Common myeloid progenitor, CD34-positive (primary cell): ENCODE measurements at regions not wholly inside any gene's neighbourhood (a gene's known extent, or its start where the extent isn't known, plus 50 kb on each side); places are given as distances from the start of the nearest gene placed in this dataset.

Source experiments
- CTCF ChIA-PET: fragments of 350-600 bp; sonication (Branson Sonifier 250); formaldehyde crosslinking; loops from one replicate; lab custom pipeline; 2021; ENCODE audit warnings: antibody characterized with exemption; lab: Charles Lee
- POLR2A ChIA-PET: fragments of 350-600 bp; sonication (Branson Sonifier 250); formaldehyde crosslinking; loops from one replicate; lab custom pipeline; 2021; ENCODE audit warnings: antibody characterized with exemption; lab: Charles Lee
- DNase-seq, 3 donors: peaks; one replicate each; pipeline versions ENCODE4 v3.0.0 to v3.0.0-alpha.2; 2013
- H3K27ac ChIP-seq, 2 experiments: 1 replicate in 1 of 2; 2 replicates in 1 of 2; pipeline ENCODE4 v1.7.0; 2013; ENCODE audit warnings: inconsistent platforms in 2 of 2, low read length in 2 of 2, mild to moderate bottlenecking in 2 of 2, low read depth in 1 of 2, moderate library complexity in 1 of 2; ENCODE audit not compliant: severe bottlenecking in 2 of 2, insufficient read depth in 1 of 2, poor library complexity in 1 of 2
- H3K27me3 ChIP-seq, 5 experiments: replicated peaks in 2 of 5; 1 replicate in 3 of 5; 2 replicates in 2 of 5; pipeline versions ENCODE4 v1.6.1 to v1.7.0; 2013; ENCODE audit warnings: low read length in 4 of 5, mild to moderate bottlenecking in 2 of 5, moderate library complexity in 2 of 5, inconsistent platforms in 1 of 5; ENCODE audit not compliant: insufficient read depth in 5 of 5, control insufficient read depth in 4 of 5
- H3K36me3 ChIP-seq, 4 experiments: 1 replicate in 2 of 4; 2 replicates in 2 of 4; pipeline versions ENCODE4 v1.6.1 to v1.7.0; 2013; ENCODE audit warnings: low read length in 3 of 4, control low read depth in 1 of 4, mild to moderate bottlenecking in 1 of 4; ENCODE audit not compliant: control insufficient read depth in 4 of 4, insufficient read depth in 4 of 4
- H3K4me1 ChIP-seq, 4 experiments: 1 replicate in 3 of 4; 2 replicates in 1 of 4; pipeline versions ENCODE4 v1.6.1 to v1.7.1; 2013; ENCODE audit warnings: low read length in 3 of 4, mild to moderate bottlenecking in 3 of 4, control low read depth in 1 of 4, inconsistent platforms in 1 of 4, moderate library complexity in 1 of 4; ENCODE audit not compliant: control insufficient read depth in 4 of 4, insufficient read depth in 4 of 4; ENCODE audit errors: control extremely low read depth in 1 of 4
- H3K4me3 ChIP-seq, 7 experiments: 1 replicate in 4 of 7; 2 replicates in 3 of 7; pipeline versions ENCODE4 v1.5.1 to v1.7.0; 2013; ENCODE audit warnings: mild to moderate bottlenecking in 7 of 7, low read length in 6 of 7, moderate library complexity in 6 of 7, inconsistent platforms in 2 of 7, low read depth in 2 of 7, control low read depth in 1 of 7; ENCODE audit not compliant: insufficient read depth in 4 of 7, control insufficient read depth in 1 of 7; ENCODE audit errors: extremely low read depth in 1 of 7
- H3K9me3 ChIP-seq, 5 experiments: 1 replicate in 4 of 5; 2 replicates in 1 of 5; pipeline versions ENCODE4 v1.6.1 to v1.7.1; 2013; ENCODE audit warnings: low read length in 4 of 5, mild to moderate bottlenecking in 2 of 5, inconsistent platforms in 1 of 5, low read depth in 1 of 5, moderate library complexity in 1 of 5; ENCODE audit not compliant: control insufficient read depth in 4 of 5, insufficient read depth in 2 of 5; ENCODE audit errors: control extremely low read depth in 1 of 5
- WGBS: methylation state at CpG from one replicate; pipeline ENCODE4 v1.1.5; 2013; ENCODE audit not compliant: insufficient coverage; 5-methylcytosine and 5-hydroxymethylcytosine counted together

- DNase-seq: no peak
- Histone ChIP-seq H3K4me1 (no peaks in the 10 kb centered on the region), H3K27me3 (peaks cover 0 to 10% (median 0%) of the 10 kb centered on the region in 5 experiments), H3K27ac (no peak overlapping the region), H3K4me3 (no peak overlapping the region), H3K36me3 (no peaks in the 10 kb centered on the region), H3K9me3 (peaks cover 0 to 6% (median 2%) of the 10 kb centered on the region in 5 experiments)
- 95% methylated on average over 4 of the region's 4 CpGs for WGBS
- ChIA-PET POLR2A (no interaction called here), CTCF (no interaction called here)
These were observed 55.4 kb upstream of the GBA3 start for GRCh38 chr4:22637306-22637705.
